Renal cortical epithelial cell (primary cell): ENCODE measurements at regions not wholly inside any gene's neighbourhood (a gene's known extent, or its start where the extent isn't known, plus 50 kb on each side); places are given as distances from the start of the nearest gene placed in this dataset.
A peak's percentile ranks its signal among the peaks of the same experiment; 100 is the strongest.
"Not testable (repeated sequence)": the region's sequence is repeated elsewhere in the genome, so short reads cannot be mapped to it uniquely, and the experiment has no call there.

ENCODE experiments used
- DNase-seq: peaks from one replicate; pipeline ENCODE4 v3.0.0-alpha.2; 2011; ENCODE audit warnings: low read depth

DNA sequence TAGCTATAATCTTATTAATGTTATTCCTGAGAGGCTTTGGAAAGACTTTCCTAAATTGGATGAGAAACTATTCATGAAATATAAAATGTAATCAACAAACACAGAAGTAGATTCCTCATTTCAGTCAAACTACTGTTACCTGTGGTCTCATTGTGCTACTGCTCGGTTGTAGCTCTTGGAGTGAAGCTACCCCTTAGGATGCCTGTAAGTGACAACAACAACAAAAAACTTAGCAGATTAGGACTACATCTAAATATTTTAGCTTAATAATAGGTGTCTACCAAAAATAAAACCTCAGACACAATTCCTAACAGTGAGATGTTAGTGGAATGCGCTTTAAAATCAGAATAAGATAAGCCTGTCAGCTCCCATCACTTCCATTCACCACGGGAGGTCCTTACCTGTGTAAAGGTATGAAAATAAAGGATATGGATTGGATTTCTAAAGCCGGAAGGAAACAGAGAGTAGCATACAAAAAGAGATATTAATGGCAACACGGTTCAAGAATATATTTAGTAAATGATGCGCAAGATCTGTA, 369.2 kb downstream of the OSTF1 start:
- no peak for DNase-seq

DNA sequence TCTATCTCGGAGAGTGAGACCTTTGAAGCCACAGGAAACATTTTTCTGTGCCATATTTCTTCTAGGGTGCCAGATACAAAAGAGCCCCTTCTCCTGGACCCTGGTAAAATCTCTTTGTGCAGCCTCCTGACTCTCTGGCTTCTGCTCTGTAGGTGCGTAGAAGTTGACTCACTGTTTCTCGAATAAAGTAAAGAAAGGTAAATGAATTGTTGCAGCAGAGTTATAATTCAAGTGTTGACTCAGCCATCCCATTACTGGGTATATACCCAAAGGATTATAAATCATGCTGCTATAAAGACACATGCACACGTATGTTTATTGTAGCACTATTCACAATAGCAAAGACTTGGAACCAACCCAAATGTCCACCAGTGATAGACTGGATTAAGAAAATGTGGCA, 371.0 kb downstream of the OSTF1 start:
- DNase-seq = not testable (repeated sequence)

DNA sequence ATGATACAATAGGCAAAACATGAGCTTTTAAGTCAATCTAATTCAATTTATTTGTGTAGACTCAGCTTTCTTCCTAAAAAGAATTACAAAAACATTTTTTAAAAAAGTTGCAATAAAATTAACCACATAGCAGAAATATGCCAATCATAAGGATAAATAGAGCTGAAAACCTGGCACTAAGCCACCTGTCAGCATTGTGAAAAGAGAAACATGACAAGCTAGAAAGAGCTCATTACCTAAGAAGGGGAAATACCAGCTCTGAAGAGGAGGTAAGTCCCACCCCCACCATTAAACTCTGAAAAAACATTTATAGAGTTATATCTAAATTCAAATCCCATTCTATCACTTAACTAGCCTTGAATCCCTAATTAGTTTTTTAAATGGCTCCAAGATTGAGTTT, 372.9 kb downstream of the OSTF1 start:
- DNase-seq = no peak

DNA sequence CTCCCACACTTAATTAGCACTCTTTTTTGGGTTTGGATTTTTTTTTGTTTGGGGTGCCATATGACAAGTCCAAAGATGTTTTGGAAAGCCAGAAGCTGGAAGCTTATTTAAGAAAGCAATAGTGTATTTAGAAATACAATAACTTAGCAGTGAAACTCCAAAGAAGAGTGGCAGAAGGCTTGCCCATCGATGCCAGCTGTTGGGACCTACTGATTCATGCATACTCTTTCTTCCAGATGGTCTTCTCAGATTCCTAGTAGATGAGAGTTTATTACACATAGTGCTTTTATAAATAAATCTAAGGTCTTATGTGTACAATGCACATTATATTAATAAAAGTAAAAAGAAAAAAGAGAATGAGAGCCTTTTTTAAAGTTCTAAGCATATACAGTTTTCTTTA, 374.6 kb downstream of the OSTF1 start:
- no peak for DNase-seq

DNA sequence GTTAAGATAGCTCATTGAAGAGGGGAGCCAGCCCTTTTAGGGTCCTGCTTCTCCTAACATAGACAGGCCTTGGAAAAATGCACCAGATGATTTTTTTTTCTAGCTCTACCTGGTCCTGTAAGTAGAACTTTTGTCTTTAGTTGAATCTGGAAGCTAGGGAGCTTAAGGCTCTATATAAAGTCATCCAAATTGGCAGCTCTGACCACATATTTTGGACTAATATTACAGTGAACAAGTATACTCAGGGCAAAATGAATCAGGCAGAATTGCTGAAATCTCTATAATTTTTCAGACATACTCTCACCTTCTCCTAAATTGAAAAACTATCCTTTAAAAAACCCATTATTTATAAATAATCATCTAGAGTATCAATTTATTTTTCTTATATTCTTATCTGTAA, 375.6 kb downstream of the OSTF1 start:
- DNase-seq = no peak

DNA sequence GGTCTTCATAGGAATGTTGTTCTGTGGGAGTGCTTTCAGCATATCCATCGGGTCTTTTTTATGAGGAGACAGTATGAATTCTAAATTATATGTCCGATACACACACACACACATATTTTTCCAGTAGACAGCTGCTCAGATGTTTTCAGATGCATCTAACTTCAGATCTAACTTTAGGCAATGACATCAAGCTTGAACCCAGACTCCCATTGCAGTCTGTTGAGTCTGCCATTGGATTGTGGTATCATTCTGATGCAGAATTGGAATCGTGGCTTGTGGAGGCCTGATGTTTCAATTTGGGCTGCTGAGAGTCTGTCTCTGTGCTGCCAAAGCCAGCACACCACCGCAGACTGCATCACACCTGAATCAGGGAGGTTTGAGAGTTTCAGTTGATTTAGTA, 376.4 kb downstream of the OSTF1 start:
- no peak for DNase-seq

DNA sequence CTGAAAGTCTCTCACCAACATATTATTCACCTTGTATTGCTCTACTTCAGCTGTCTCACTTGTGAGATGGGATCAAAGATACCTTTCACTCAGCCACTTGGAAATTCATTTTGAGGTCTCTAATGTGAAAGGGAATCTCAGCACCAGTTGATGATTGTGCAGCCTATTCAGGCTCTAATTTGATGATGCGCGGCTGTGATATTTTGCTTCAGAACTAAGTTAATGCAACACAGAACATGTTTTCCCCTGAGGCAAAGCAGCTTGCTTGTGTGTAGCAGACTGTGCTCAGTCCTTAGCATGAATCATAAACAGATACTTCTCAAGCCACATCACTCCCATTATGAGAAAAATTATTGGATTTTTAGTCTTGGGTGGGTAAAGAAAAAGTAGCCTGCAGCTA, 378.8 kb downstream of the OSTF1 start:
- no peak for DNase-seq

DNA sequence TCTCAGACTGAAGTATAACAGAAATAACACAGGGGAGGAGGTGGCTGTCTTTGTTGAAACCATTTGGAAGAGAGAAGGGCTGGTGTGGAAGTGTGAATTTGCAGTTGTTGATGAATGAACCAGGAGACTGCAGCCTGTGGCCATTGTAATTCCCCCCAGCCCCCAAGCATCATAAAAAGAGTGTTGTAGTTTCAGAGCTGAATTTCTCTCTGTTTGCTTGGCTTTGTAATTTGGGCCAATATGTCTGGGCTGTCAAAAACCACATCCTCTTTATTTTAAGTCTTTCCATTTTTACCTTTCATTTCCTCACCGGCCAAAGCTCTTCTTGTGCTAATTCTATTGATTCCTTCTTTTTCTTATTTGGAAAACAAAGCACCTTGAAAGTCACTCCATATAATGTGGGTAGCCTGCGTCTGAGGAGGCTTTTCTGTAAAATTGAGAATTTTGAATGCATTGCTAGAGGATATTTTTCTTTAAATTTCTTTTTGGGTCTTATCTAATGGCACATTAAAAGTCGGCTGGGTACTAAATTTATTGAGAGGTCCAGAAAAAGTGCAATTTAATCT, 383.3 kb downstream of the OSTF1 start:
- DNase-seq = no peak

DNA sequence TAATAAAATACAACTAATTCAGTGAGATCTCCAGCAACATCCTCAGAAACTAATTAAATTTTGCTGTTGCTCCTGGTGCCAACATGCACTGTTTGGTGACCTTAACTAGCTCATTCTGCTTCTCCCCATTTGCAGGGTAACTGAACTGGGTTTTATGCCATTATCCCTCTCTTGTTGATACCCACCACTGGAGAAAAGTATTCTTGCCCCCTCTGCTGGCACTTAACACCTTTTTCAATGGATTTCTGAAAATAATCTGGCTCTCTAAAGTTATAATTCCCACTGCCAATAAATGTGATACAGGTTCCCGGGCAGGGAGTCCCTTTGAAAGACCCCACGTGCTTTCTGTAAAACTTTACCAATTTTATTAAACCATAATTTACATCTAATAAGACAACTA, 394.3 kb downstream of the OSTF1 start:
- no peak for DNase-seq

DNA sequence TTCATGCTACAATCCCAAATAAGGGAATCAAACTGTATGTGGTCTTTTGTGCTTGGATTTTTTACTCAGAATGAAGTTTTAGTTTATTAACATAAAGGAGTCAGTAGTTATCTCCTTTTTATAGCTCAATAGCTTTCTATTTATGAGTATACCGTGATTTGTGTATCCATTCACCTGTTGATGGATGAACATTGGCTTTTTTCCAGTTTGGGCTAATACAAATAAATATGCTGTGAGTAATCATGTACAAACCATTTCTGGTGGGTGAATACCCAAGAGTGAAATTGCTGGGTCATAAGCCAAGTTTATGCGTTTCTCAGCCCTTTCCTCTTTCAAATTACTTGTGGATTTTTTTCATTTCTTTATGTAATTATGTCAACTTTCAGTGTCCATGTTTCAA, 395.3 kb downstream of the OSTF1 start:
- DNase-seq = peak; percentile 6

DNA sequence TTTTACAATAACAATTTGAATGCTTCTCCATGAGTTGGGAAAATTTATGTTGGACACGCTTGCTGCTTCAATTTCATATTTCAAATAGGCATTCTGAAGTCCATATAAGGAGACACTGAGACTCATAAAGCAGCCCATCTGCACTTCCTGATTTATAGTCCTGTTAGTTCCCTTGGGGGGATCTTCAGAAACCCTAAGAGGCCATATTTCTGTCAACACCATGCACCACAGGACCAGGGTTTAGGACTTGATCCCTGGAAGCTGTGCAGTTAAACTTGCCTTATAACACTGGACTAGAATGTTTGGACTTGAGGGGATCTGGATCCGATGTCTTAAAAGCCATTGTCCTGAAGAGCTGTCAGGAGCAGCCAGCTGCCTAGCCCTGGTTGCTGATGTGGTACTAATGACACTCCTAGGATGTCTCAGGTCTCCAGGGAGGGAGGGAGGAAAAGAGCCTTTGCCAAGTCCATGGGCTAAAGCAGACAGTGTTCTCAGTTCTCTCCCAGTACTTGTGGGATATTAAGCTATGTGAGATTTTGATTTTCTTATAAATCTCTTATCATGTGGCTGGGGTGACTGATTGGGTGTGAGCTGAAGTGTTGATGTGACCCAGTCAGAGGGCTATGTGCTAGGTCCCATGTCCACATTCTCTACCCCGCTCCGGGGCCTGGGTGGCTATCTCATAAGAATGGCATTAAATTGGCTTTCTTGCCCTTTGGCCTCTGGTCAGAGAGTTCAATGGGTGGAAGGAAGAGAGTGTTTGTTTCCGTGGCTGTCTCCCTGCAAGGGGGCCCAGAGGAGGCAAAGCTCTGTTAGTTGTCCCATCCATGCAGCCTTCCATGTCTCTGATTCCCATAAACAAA, 399.8 kb downstream of the OSTF1 start:
- no peak for DNase-seq

DNA sequence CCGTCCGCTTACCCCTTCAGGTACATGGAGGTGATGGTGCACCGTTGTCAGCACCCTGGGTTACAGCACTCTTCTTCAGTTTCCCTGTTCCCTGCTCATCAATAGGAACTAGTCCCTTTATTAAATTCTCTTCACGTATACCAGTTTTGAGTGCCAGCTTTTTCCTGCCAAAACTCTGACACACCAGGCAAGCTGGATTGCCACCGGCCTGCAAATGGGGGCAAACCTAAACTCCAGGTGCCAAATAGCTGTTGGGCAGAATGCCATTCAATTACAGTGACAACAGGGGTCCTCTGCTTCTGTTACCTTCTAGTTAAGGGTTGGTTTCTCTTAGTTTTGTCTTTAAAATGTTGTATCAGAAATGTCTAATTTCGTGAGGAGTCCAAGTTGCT, 400.4 kb downstream of the OSTF1 start:
- DNase-seq = no peak

DNA sequence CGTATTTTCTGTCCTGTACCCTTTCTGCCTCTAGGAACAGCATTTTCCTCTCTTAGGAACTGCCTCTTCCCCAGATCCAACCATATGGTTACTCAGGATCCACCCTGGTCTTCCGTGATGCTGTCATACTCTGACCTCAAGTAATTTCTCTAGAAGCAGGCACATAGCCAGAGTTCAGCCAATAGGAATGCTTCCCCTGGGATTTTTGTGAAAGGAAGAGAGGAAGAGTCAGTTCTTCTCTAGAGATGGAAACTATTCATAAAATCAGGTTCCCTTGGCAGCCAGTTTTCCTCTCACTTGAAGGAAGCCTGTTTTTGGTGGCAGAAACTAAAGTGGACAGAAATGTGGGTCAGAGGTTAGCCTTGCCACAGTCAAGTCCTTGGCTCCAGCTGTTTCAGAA, 400.1 kb upstream of the PCSK5 start:
- DNase-seq = no peak

DNA sequence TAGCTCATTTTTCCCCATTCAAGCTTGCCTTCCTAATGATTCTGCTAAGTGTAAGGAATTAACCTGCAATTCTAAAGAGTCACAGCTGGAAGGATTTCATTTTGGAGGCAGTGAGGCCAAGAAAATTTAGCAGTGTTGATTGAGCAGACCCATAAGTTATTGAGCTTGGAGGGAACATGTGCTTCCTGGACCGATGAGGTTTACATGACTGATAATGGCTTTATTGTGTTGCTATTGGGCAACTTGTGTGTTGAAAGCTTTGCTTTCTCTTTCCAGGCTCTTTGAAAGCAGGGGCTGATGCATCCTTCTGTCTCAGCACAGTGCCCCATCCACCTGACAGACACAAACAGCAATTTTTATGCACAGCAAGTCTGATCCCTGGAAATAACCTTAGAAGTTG, 398.9 kb upstream of the PCSK5 start:
- no peak for DNase-seq

DNA sequence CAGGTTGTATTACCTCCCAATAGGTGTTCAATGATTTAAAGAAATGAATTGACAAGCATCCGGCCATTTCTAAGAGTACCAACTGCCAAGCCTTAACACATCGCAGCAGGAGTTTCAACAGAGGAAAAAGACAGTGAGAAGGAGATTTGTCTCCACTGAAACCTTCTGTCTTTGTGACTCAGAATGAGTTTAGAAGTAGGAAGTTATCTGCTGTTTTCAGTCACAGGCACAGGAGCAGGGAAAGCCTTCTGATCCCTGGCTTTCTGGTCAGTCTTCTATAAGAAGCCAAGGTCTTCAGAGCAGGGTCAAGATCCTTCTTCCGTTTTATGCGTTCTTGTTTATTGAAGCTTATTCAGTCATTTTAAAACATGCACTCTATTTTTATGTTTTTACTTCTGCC, 390.7 kb upstream of the PCSK5 start:
- no peak for DNase-seq

DNA sequence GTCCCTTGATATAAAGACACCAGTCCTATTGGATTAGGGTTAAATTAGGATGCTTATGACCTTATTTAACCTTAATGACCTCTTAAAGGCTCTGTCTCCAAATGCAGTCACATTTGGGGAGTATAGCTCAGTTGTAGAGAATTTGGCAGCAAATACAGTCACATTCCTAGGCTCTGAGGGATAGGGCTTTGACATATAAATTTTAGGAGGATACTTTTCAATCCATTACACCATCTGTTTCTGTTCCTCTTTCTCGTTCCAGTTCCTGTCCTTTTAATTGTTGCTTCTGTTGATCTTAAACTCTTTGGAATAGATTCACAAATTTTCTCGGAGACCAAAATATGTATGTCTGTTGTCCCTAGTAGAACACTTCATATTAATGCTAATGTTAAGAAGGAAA, 390.0 kb upstream of the PCSK5 start:
- no peak for DNase-seq

DNA sequence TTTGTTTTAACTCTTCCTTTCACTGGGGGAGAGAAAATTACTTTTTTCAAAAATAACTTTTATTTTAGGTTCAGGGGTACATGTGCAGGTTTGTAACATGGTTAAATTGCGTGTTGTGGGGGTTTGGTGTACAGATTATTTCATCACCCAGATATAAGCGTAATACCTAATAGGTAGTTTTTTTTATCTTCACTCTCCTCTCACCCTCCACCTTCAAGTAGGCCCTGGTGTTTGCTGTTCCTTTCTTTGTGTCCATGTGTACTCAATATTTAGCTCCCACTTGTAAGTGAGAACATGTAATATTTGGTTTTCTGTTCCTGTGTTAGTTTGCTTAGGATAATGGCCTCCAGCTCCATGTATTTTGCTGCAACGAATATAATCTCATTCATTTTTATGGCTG, 389.5 kb upstream of the PCSK5 start:
- DNase-seq = not testable (repeated sequence)

DNA sequence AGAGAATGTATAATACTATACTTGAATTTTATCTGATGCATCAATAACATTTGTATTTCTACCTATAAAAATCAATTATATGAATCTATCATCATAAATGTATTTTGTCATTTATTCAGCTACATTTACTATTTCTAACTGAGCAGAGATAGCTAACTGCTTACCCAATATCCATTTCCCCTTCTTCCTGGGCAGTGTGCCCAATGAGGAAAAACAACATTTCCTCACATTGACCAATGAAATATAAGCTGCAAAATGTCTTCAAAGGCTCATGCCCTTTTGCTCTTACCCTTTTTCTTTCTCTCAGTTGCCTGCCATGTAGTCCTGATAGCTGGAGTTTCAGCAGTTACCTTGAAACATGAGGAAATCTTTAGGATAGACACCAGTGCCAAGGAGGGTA, 385.8 kb upstream of the PCSK5 start:
- DNase-seq = no peak

DNA sequence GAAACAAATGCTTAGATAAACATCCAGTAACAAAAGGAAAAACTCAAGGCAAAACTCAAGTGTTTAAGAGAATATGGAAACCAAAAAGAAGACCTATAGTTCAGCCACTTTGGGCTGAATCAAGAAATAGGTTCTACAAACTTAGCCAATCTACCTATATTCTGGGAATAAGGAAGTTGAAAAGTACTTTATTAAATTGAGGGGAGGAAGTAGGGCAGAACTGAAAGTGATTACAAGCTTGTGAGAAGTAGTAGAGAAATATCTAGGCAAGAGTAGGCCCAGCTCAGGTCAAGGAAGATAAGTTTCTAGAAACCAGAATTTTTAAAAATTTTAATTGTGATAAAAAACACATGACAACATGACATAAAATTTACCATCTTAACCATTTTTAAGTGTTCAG, 384.8 kb upstream of the PCSK5 start:
- no peak for DNase-seq

DNA sequence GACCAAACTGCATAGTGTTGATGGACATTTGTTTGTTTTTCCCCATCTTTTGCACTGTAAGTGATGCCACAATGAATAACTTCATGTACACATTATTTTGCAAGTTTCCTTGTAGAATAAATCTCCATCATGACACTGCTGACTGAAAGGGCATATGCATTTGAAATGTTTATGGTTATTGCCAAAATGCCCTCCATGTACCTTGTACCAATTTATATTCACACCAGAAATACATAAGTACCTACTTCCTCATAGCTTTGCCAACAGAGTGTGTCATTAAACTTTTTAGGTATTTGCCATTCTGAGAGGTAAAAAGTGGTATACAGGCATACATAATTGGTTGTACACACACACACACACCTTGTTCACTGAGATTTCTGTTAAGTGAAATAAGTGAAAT, 361.0 kb upstream of the PCSK5 start:
- no peak for DNase-seq

DNA sequence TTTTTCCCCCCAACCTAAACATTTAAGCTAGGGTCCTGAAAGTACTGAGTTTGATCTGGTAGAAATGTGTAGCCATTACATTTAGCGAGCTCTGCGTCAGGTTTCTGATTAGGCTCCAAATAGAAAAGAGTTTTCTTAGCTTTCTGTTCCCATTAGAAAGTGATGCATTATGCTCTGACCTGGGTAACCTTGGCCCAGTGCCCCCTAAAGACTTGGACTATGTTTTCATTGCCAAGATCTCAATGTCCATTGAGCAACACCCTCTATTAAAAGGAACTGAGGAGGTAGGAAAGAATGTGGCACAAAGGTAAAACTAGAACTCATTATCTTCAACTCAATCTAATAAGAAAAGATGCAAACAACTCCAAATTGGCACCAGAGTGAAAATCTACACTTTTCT, 358.9 kb upstream of the PCSK5 start:
- DNase-seq = no peak

DNA sequence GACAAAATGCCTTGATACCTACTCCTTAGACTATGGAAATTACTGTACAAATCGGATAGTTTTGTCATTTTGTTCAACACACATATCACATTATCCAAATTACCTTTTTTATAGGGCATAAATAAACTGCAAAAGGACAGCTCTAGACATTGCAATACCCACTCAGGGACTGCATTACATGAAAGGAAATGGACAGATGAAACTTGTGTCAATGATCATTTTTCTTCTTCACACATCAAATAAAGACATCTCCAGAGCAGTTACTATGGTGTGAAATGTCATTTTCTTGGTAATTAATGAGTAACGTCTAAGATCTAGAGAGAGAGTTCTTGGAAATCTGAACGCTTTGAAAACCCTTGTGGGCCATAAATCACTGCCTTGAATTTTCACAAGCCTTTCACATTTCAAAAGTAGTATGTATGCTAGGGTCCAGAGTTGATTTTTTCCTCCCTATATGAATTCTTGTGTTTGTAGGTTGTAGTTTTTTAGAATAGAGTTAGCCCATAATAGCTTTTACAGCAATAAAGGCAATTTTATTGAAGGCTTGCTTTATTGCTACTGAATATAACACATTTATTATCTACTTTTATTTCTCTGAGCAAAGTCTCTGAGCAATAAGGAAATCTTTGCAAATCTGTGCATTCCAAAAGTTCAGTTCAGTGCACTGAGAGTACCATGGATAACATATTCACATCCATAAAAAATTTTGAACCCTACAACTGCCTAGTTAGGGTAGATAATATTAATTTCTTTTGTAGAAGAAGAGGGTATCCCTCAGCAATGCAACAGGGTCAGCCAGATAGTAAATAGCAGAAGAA, 358.0 kb upstream of the PCSK5 start:
- DNase-seq = no peak

DNA sequence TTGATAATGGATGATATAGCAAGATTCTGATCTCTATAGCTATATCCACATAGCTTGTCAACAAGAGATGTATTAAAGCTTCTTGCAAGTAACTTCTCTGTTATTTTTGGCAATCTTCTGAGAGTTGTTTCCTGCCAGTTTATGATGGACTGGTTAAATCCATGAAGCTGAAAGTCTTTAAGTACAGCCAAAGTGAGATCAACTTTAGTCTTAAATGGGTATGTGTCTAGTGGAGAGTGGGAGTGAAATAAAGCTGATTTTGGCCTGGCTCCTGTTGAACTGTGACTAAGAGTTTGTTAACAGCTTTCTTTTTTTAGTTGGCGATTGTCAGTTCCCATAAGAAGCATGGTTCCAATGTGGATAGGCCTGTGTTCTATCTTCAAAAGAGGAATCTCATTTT, 350.9 kb upstream of the PCSK5 start:
- no peak for DNase-seq
